ENCODE measurements at regions not wholly inside any gene's neighbourhood (a gene's known extent, or its start where the extent isn't known, plus 50 kb on each side); places are given as distances from the start of the nearest gene placed in this dataset.

GRCh38 chr16:64718486-64718885 lies 403.4 kb downstream of the CDH11 start:
- Histone ChIP-seq H3K36me3 (ENCODE audit: control insufficient read depth, low read depth, low read length) (no peaks in the 10 kb centered on the region), H3K9ac (ENCODE audit: low read length) (no peak overlapping the region), H3K9me3 (ENCODE audit: control insufficient read depth, low read depth, low read length) (no peaks in the 10 kb centered on the region), H3K4me1 (ENCODE audit: control insufficient read depth, low read depth, low read length) (peaks cover 3% of the 10 kb centered on the region), H3K4me3 (ENCODE audit: low read length) (no peak overlapping the region), H3K27me3 (ENCODE audit: control insufficient read depth, insufficient read depth, low read length) (no peaks in the 10 kb centered on the region), H3K27ac (ENCODE audit: low read length) (no peak overlapping the region)

DNA sequence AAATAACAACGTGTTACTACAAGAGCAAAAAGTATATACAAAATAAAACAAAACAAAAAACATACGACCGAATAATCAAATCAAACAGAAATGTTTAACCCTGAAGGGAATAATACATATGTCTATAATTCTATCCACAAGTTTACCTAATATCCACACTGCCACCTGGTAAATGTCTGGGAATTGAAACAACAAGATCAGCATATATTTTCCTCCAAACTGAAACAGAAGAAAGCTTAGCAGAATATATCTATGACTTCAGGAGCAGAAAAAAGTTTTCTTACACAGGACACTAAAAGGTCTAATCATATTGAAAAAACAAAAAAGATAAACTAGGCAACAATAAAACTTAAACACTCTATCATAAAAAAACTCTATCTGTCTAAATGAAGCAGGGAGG lies 404.0 kb downstream of the CDH11 start:
- Histone ChIP-seq H3K4me3 (ENCODE audit: low read length) (no peak overlapping the region), H3K36me3 (ENCODE audit: control insufficient read depth, low read depth, low read length) (no peaks in the 10 kb centered on the region)

GRCh38 chr16:64715624-64716023 lies 406.2 kb downstream of the CDH11 start:
- Histone ChIP-seq H3K27ac (ENCODE audit: low read length) (no peak overlapping the region), H3K9me3 (ENCODE audit: control insufficient read depth, low read depth, low read length) (no peaks in the 10 kb centered on the region), H3K27me3 (ENCODE audit: control insufficient read depth, insufficient read depth, low read length) (no peaks in the 10 kb centered on the region), H3K9ac (ENCODE audit: low read length) (no peak overlapping the region), H3K36me3 (ENCODE audit: control insufficient read depth, low read depth, low read length) (no peaks in the 10 kb centered on the region), H3K4me1 (ENCODE audit: control insufficient read depth, low read depth, low read length) (peaks cover 3% of the 10 kb centered on the region), H3K4me3 (ENCODE audit: low read length) (no peak overlapping the region)

More for the DNA sequence above, 404.0 kb downstream of the CDH11 start:
- no peaks in the 10 kb centered on the region for H3K9me3 ChIP-seq (ENCODE audit: control insufficient read depth, low read depth, low read length)
- H3K27me3 ChIP-seq (ENCODE audit: control insufficient read depth, insufficient read depth, low read length), result no peaks in the 10 kb centered on the region
- no peak overlapping the region for H3K27ac ChIP-seq (ENCODE audit: low read length)
- H3K4me1 ChIP-seq (ENCODE audit: control insufficient read depth, low read depth, low read length), result peaks cover 3% of the 10 kb centered on the region
- H3K9ac ChIP-seq (ENCODE audit: low read length), result no peak overlapping the region

- no peaks in the 10 kb centered on the region for H3K36me3 ChIP-seq (ENCODE audit: control insufficient read depth, low read depth, low read length)
- no peak overlapping the region for H3K9ac ChIP-seq (ENCODE audit: low read length)
- no peaks in the 10 kb centered on the region for H3K9me3 ChIP-seq (ENCODE audit: control insufficient read depth, low read depth, low read length)
- H3K4me3 ChIP-seq (ENCODE audit: low read length), result no peak overlapping the region
- H3K27ac ChIP-seq (ENCODE audit: low read length), result no peak overlapping the region
- no peaks in the 10 kb centered on the region for H3K27me3 ChIP-seq (ENCODE audit: control insufficient read depth, insufficient read depth, low read length)
- H3K4me1 ChIP-seq (ENCODE audit: control insufficient read depth, low read depth, low read length), result peaks cover 3% of the 10 kb centered on the region
These were observed 409.8 kb downstream of the CDH11 start for GRCh38 chr16:64712026-64712425.

GRCh38 chr16:64711596-64711995 lies 410.3 kb downstream of the CDH11 start:
- Histone ChIP-seq H3K27ac (ENCODE audit: low read length) (no peak overlapping the region), H3K27me3 (ENCODE audit: control insufficient read depth, insufficient read depth, low read length) (no peaks in the 10 kb centered on the region), H3K4me3 (ENCODE audit: low read length) (no peak overlapping the region), H3K9me3 (ENCODE audit: control insufficient read depth, low read depth, low read length) (no peaks in the 10 kb centered on the region), H3K36me3 (ENCODE audit: control insufficient read depth, low read depth, low read length) (no peaks in the 10 kb centered on the region), H3K4me1 (ENCODE audit: control insufficient read depth, low read depth, low read length) (peaks cover 3% of the 10 kb centered on the region), H3K9ac (ENCODE audit: low read length) (no peak overlapping the region)

- no peaks in the 10 kb centered on the region for H3K27me3 ChIP-seq (ENCODE audit: control insufficient read depth, insufficient read depth, low read length)
- H3K4me3 ChIP-seq (ENCODE audit: low read length), result no peak overlapping the region
- no peaks in the 10 kb centered on the region for H3K9me3 ChIP-seq (ENCODE audit: control insufficient read depth, low read depth, low read length)
- H3K36me3 ChIP-seq (ENCODE audit: control insufficient read depth, low read depth, low read length), result no peaks in the 10 kb centered on the region
- H3K4me1 ChIP-seq (ENCODE audit: control insufficient read depth, low read depth, low read length), result no peaks in the 10 kb centered on the region
- H3K27ac ChIP-seq (ENCODE audit: low read length), result no peak overlapping the region
- H3K9ac ChIP-seq (ENCODE audit: low read length), result no peak overlapping the region
These were observed 410.8 kb downstream of the CDH11 start for GRCh38 chr16:64711026-64711425.

DNA sequence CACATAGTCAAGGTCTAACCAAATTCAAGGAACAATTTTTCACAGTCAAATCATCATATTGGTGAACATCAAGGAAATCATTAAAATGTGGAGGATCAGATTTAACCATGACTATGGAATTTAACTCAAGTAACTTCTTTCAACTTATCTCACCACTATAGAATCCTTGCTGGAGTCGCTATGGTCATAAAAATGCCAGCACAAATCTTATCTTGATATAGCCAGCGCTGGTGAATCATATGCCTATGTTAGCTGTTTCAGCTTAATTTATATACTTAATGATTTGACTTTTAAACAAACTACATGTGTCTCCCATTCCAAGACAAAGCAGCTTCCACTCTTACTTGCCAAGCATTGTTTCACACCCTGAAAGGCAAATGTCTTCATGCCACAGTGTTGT lies 416.4 kb downstream of the CDH11 start:
- Histone ChIP-seq H3K9ac (ENCODE audit: low read length) (no peak overlapping the region), H3K9me3 (ENCODE audit: control insufficient read depth, low read depth, low read length) (no peaks in the 10 kb centered on the region), H3K27ac (ENCODE audit: low read length) (no peak overlapping the region), H3K27me3 (ENCODE audit: control insufficient read depth, insufficient read depth, low read length) (no peaks in the 10 kb centered on the region), H3K4me1 (ENCODE audit: control insufficient read depth, low read depth, low read length) (no peaks in the 10 kb centered on the region), H3K36me3 (ENCODE audit: control insufficient read depth, low read depth, low read length) (no peaks in the 10 kb centered on the region), H3K4me3 (ENCODE audit: low read length) (no peak overlapping the region)

- no peak overlapping the region for H3K9ac ChIP-seq (ENCODE audit: low read length)
- H3K4me1 ChIP-seq (ENCODE audit: control insufficient read depth, low read depth, low read length), result no peaks in the 10 kb centered on the region
- H3K9me3 ChIP-seq (ENCODE audit: control insufficient read depth, low read depth, low read length), result no peaks in the 10 kb centered on the region
- H3K27me3 ChIP-seq (ENCODE audit: control insufficient read depth, insufficient read depth, low read length), result no peaks in the 10 kb centered on the region
- H3K27ac ChIP-seq (ENCODE audit: low read length), result no peak overlapping the region
- no peaks in the 10 kb centered on the region for H3K36me3 ChIP-seq (ENCODE audit: control insufficient read depth, low read depth, low read length)
- no peak overlapping the region for H3K4me3 ChIP-seq (ENCODE audit: low read length)
These were observed 417.5 kb downstream of the CDH11 start for GRCh38 chr16:64704386-64704785.

DNA sequence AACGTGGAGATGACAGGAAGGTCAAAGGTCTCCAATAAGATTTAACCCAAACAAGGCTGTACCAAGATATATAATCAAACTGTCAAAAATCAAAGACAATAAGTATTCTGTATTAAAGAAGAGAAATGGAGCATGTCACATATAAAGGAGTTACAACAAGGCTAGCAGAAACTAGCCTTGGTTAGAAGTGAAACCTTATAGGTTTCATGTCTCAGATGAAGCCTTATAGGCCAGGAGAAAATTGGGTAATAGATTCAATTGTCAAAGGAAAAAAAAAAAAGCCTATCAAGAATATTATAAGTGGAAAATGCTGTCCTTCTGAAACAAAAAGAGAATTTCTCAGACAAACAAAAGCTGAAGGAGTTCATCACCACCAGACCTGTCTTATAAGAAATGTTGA lies 419.4 kb downstream of the CDH11 start:
- H3K4me3 ChIP-seq (ENCODE audit: low read length), result no peak overlapping the region
- no peaks in the 10 kb centered on the region for H3K4me1 ChIP-seq (ENCODE audit: control insufficient read depth, low read depth, low read length)
- no peak overlapping the region for H3K27ac ChIP-seq (ENCODE audit: low read length)
- H3K9me3 ChIP-seq (ENCODE audit: control insufficient read depth, low read depth, low read length), result no peaks in the 10 kb centered on the region
- H3K9ac ChIP-seq (ENCODE audit: low read length), result no peak overlapping the region
- H3K27me3 ChIP-seq (ENCODE audit: control insufficient read depth, insufficient read depth, low read length), result no peaks in the 10 kb centered on the region
- no peaks in the 10 kb centered on the region for H3K36me3 ChIP-seq (ENCODE audit: control insufficient read depth, low read depth, low read length)

- no peaks in the 10 kb centered on the region for H3K36me3 ChIP-seq (ENCODE audit: control insufficient read depth, low read depth, low read length)
- no peaks in the 10 kb centered on the region for H3K27me3 ChIP-seq (ENCODE audit: control insufficient read depth, insufficient read depth, low read length)
- H3K27ac ChIP-seq (ENCODE audit: low read length), result no peak overlapping the region
- H3K9me3 ChIP-seq (ENCODE audit: control insufficient read depth, low read depth, low read length), result no peaks in the 10 kb centered on the region
- no peak overlapping the region for H3K4me3 ChIP-seq (ENCODE audit: low read length)
- H3K9ac ChIP-seq (ENCODE audit: low read length), result no peak overlapping the region
- H3K4me1 ChIP-seq (ENCODE audit: control insufficient read depth, low read depth, low read length), result no peaks in the 10 kb centered on the region
These were observed 421.2 kb downstream of the CDH11 start for GRCh38 chr16:64700628-64701027.

GRCh38 chr16:64696866-64697265 lies 425.0 kb downstream of the CDH11 start:
- H3K27me3 ChIP-seq (ENCODE audit: control insufficient read depth, insufficient read depth, low read length), result no peaks in the 10 kb centered on the region
- no peak overlapping the region for H3K27ac ChIP-seq (ENCODE audit: low read length)
- no peak overlapping the region for H3K9ac ChIP-seq (ENCODE audit: low read length)
- H3K36me3 ChIP-seq (ENCODE audit: control insufficient read depth, low read depth, low read length), result no peaks in the 10 kb centered on the region
- H3K4me1 ChIP-seq (ENCODE audit: control insufficient read depth, low read depth, low read length), result no peaks in the 10 kb centered on the region
- no peaks in the 10 kb centered on the region for H3K9me3 ChIP-seq (ENCODE audit: control insufficient read depth, low read depth, low read length)
- H3K4me3 ChIP-seq (ENCODE audit: low read length), result no peak overlapping the region

GRCh38 chr16:64695684-64696083 lies 426.2 kb downstream of the CDH11 start:
- H3K36me3 ChIP-seq (ENCODE audit: control insufficient read depth, low read depth, low read length), result no peaks in the 10 kb centered on the region
- no peak overlapping the region for H3K27ac ChIP-seq (ENCODE audit: low read length)
- no peak overlapping the region for H3K9ac ChIP-seq (ENCODE audit: low read length)
- H3K9me3 ChIP-seq (ENCODE audit: control insufficient read depth, low read depth, low read length), result no peaks in the 10 kb centered on the region
- no peaks in the 10 kb centered on the region for H3K27me3 ChIP-seq (ENCODE audit: control insufficient read depth, insufficient read depth, low read length)
- no peak overlapping the region for H3K4me3 ChIP-seq (ENCODE audit: low read length)
- H3K4me1 ChIP-seq (ENCODE audit: control insufficient read depth, low read depth, low read length), result no peaks in the 10 kb centered on the region
